ENCODE measurements at regions not wholly inside any gene's neighbourhood (a gene's known extent, or its start where the extent isn't known, plus 50 kb on each side); places are given as distances from the start of the nearest gene placed in this dataset.

DNA sequence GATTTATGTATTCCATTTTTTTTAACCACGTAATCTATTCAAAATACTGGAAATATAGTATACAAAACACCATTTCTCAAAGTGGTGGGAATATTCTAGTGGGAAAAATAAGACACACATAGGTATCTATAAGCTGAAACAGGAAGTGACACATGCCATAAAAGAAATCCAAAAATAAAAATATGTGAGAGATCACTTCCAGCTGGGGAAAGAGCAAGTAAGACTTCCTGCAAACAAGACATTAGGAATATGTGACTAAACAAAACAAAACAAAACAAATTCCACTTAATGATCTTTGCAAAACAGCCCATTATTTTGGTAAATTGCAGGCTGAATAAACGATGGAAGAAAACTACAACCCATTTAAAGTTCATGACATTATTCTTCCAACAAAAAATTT is 107.3 kb upstream of the CEP126 start:
- H3K36me3 ChIP-seq (replicated peaks; ENCODE audit: insufficient read depth, low read length), result no peaks in the 10 kb centered on the region
- TF ChIP-seq EZH2 (optimal IDR thresholded peaks at IDR 0.05; ENCODE audit: low read depth, low read length), result no peak
- H3K27ac ChIP-seq (ENCODE audit: low read length), result no peak overlapping the region
- H3F3A ChIP-seq (ENCODE audit: insufficient read depth, low read length), result no peaks in the 10 kb centered on the region
- no peak overlapping the region for H3K9ac ChIP-seq (ENCODE audit: low read length)
- no peaks in the 10 kb centered on the region for H3K9me2 ChIP-seq (replicated peaks; ENCODE audit: insufficient read depth, low read length)
- H3K4me1 ChIP-seq (ENCODE audit: low read length), result no peaks in the 10 kb centered on the region
- H3K27me3 ChIP-seq (replicated peaks; ENCODE audit: insufficient read depth, low read length), result no peaks in the 10 kb centered on the region
- no peaks in the 10 kb centered on the region for H3K9me3 ChIP-seq (replicated peaks; ENCODE audit: insufficient read depth, low read length)
- no peaks in the 10 kb centered on the region for H4K20me1 ChIP-seq (ENCODE audit: insufficient read depth, low read length)
- no peak for DNase-seq
- no peak overlapping the region for H3K4me2 ChIP-seq (ENCODE audit: low read depth, low read length)
- no peaks in the 10 kb centered on the region for H3K79me2 ChIP-seq (ENCODE audit: low read length)
- no peak overlapping the region for H2AFZ ChIP-seq (ENCODE audit: low read length)
- no peak overlapping the region for H3K4me3 ChIP-seq (ENCODE audit: low read length)

- Histone ChIP-seq H3K27ac (ENCODE audit: low read length) (no peak overlapping the region), H3K9me2 (replicated peaks; ENCODE audit: insufficient read depth, low read length) (no peaks in the 10 kb centered on the region), H3K36me3 (replicated peaks; ENCODE audit: insufficient read depth, low read length) (no peaks in the 10 kb centered on the region), H2AFZ (ENCODE audit: low read length) (no peak overlapping the region), H3K4me3 (ENCODE audit: low read length) (no peak overlapping the region), H3K27me3 (replicated peaks; ENCODE audit: insufficient read depth, low read length) (no peaks in the 10 kb centered on the region), H4K20me1 (ENCODE audit: insufficient read depth, low read length) (no peaks in the 10 kb centered on the region), H3K9ac (ENCODE audit: low read length) (no peak overlapping the region), H3F3A (ENCODE audit: insufficient read depth, low read length) (no peaks in the 10 kb centered on the region), H3K4me1 (ENCODE audit: low read length) (no peaks in the 10 kb centered on the region), H3K4me2 (ENCODE audit: low read depth, low read length) (no peak overlapping the region), H3K9me3 (replicated peaks; ENCODE audit: insufficient read depth, low read length) (no peaks in the 10 kb centered on the region), H3K79me2 (ENCODE audit: low read length) (no peaks in the 10 kb centered on the region)
- TF ChIP-seq, protein P1, sequence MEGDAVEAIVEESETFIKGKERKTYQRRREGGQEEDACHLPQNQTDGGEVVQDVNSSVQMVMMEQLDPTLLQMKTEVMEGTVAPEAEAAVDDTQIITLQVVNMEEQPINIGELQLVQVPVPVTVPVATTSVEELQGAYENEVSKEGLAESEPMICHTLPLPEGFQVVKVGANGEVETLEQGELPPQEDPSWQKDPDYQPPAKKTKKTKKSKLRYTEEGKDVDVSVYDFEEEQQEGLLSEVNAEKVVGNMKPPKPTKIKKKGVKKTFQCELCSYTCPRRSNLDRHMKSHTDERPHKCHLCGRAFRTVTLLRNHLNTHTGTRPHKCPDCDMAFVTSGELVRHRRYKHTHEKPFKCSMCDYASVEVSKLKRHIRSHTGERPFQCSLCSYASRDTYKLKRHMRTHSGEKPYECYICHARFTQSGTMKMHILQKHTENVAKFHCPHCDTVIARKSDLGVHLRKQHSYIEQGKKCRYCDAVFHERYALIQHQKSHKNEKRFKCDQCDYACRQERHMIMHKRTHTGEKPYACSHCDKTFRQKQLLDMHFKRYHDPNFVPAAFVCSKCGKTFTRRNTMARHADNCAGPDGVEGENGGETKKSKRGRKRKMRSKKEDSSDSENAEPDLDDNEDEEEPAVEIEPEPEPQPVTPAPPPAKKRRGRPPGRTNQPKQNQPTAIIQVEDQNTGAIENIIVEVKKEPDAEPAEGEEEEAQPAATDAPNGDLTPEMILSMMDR (IDR thresholded peaks at IDR 0.05; ENCODE audit: low read length), result no peak
- no peak for TF ChIP-seq EZH2 (optimal IDR thresholded peaks at IDR 0.05; ENCODE audit: low read depth, low read length)
- DNase-seq, result no peak
Observed at GRCh38 chr11:101803651-101804050, 111.2 kb upstream of the CEP126 start.

DNA sequence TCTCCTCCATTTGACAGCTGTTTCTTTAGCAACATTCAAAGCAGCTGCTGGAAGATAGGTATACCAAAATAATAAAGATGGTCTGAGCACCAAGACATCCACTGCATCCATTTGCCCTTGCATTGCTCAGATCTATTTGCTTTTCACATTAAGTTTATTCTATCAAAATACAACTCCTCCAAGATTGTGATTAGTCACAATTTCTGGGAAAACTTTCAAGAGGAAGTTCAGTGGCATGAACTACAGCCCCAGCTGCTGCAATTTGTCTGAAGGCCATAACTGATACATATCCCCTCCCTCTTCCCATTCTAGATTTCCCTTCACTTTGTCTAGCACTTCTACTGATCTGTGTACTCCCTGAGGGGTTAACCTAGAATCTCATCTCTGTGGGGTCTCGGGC is 117.5 kb upstream of the CEP126 start:
- H3K36me3 ChIP-seq (replicated peaks; ENCODE audit: insufficient read depth, low read length), result no peaks in the 10 kb centered on the region
- H3F3A ChIP-seq (ENCODE audit: insufficient read depth, low read length), result no peaks in the 10 kb centered on the region
- no peaks in the 10 kb centered on the region for H4K20me1 ChIP-seq (ENCODE audit: insufficient read depth, low read length)
- no peak overlapping the region for H3K4me2 ChIP-seq (ENCODE audit: low read depth, low read length)
- H3K27me3 ChIP-seq (replicated peaks; ENCODE audit: insufficient read depth, low read length), result no peaks in the 10 kb centered on the region
- no peak overlapping the region for H3K4me3 ChIP-seq (ENCODE audit: low read length)
- no peak overlapping the region for H3K9ac ChIP-seq (ENCODE audit: low read length)
- no peaks in the 10 kb centered on the region for H3K4me1 ChIP-seq (ENCODE audit: low read length)
- no peaks in the 10 kb centered on the region for H3K79me2 ChIP-seq (ENCODE audit: low read length)
- H2AFZ ChIP-seq (ENCODE audit: low read length), result no peak overlapping the region
- no peak overlapping the region for H3K27ac ChIP-seq (ENCODE audit: low read length)
- no peaks in the 10 kb centered on the region for H3K9me2 ChIP-seq (replicated peaks; ENCODE audit: insufficient read depth, low read length)
- TF ChIP-seq, protein P1 (IDR thresholded peaks at IDR 0.05; ENCODE audit: low read length), result no peak
- no peak for TF ChIP-seq EZH2 (optimal IDR thresholded peaks at IDR 0.05; ENCODE audit: low read depth, low read length)
- TF ChIP-seq EZH2phosphoT487 (IDR thresholded peaks at IDR 0.05; ENCODE audit: low read length), result no peak
- no peaks in the 10 kb centered on the region for H3K9me3 ChIP-seq (replicated peaks; ENCODE audit: insufficient read depth, low read length)
- no peak for DNase-seq

GRCh38 chr11:101792814-101793213 is 122.0 kb upstream of the CEP126 start:
- H3K9me3 ChIP-seq (replicated peaks; ENCODE audit: insufficient read depth, low read length), result no peaks in the 10 kb centered on the region
- H3F3A ChIP-seq (ENCODE audit: insufficient read depth, low read length), result no peaks in the 10 kb centered on the region
- no peaks in the 10 kb centered on the region for H3K9me2 ChIP-seq (replicated peaks; ENCODE audit: insufficient read depth, low read length)
- TF ChIP-seq, protein P1 (IDR thresholded peaks at IDR 0.05; ENCODE audit: low read length), result no peak
- no peak for TF ChIP-seq EZH2 (optimal IDR thresholded peaks at IDR 0.05; ENCODE audit: low read depth, low read length)
- TF ChIP-seq EZH2phosphoT487 (IDR thresholded peaks at IDR 0.05; ENCODE audit: low read length), result no peak
- H3K4me2 ChIP-seq (ENCODE audit: low read depth, low read length), result no peak overlapping the region
- H2AFZ ChIP-seq (ENCODE audit: low read length), result no peak overlapping the region
- no peaks in the 10 kb centered on the region for H3K4me1 ChIP-seq (ENCODE audit: low read length)
- H3K4me3 ChIP-seq (ENCODE audit: low read length), result no peak overlapping the region
- H3K27me3 ChIP-seq (replicated peaks; ENCODE audit: insufficient read depth, low read length), result no peaks in the 10 kb centered on the region
- no peak for DNase-seq
- H3K79me2 ChIP-seq (ENCODE audit: low read length), result no peaks in the 10 kb centered on the region
- H3K9ac ChIP-seq (ENCODE audit: low read length), result no peak overlapping the region
- H4K20me1 ChIP-seq (ENCODE audit: insufficient read depth, low read length), result no peaks in the 10 kb centered on the region
- H3K36me3 ChIP-seq (replicated peaks; ENCODE audit: insufficient read depth, low read length), result no peaks in the 10 kb centered on the region
- no peak overlapping the region for H3K27ac ChIP-seq (ENCODE audit: low read length)
